Stimulated activated CD4-positive, alpha-beta T cell treated with anti-CD3 and anti-CD28 coated beads, Interleukin-1b, Interleukin-23, amount 100 ng/mL, for 1 hour (primary cell): ENCODE measurements at regions not wholly inside any gene's neighbourhood (a gene's known extent, or its start where the extent isn't known, plus 50 kb on each side); places are given as distances from the start of the nearest gene placed in this dataset.
"Not testable (repeated sequence)": the region's sequence is repeated elsewhere in the genome, so short reads cannot be mapped to it uniquely, and the experiment has no call there.

ENCODE experiments used
- DNase-seq, 2 donors: peaks; one replicate each; pipeline ENCODE4 v3.0.0-alpha.2; 2020; ENCODE audit warnings: low read depth in 2 of 2

DNA sequence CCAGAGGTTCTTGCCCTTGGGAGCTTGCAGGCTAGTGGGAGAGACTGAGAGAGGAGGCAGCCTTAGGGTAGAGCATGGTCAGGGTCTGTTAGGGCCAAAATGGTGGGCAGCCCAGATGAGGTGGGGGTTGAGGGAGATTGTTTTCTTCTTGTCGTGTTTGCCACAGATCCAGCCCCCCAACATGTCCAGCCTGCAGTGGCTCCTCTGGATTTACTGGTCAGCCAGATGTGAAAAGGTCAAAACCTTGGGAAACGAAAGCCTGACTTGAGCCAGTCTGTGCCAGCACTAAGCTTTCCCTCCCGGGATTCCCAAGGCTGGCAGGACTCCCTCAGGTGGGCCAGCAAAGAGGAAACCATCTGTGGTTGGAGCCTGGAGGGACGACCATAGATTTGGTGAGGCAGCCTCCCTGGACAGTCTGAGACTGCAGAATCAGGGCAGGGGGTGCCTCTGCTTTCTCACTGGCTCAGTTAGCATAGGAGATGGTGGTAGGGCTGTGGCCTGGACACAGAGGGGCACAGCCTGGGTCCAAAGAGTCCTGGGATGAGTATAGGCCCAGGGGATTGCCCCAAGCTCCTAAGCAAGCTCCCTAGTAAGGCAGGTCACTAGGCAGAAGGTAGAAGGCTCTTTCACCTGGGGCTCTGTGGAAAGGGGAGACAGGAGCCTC lies 51.2 kb upstream of the PRR23C start:
- DNase-seq: no peak

DNA sequence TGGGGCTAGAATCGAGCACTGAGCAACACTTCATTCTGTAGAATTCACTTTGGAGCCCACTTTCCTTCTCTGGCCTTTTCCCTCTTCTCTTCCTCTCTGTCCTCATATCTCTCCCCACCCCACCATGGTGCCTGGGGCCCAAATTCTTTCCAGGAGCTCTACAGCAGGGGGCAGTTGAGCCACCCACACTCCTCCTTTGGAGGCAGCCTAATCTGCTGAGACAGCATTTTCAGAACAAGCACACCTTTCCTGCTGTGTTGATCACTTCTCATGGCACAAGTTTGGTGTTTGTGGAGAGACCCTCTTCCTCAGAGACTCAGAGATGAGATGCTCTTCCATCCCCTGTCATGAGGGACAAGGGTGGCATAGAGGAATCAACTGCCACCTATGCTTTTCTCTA lies 52.0 kb upstream of the PRR23C start:
- DNase-seq: no peak

DNA sequence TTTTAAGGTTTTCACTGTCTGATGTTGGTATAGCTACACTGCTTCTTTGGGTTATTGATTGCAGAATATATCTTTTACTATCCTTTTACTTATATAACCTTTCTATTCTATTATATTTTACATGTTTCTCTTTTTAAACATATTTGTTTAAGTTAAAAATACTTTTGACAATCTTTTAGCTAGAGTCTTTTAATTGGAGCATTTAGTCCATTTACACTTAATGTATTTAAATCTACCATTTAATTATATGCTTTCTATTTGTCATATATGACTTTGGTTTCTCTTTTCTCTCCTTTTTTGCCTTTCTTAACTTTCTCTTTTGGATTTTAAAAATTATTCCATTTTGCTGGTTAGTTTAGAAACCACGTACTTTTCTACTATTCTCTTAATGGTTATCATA lies 53.7 kb upstream of the PRR23C start:
- no peak for DNase-seq

DNA sequence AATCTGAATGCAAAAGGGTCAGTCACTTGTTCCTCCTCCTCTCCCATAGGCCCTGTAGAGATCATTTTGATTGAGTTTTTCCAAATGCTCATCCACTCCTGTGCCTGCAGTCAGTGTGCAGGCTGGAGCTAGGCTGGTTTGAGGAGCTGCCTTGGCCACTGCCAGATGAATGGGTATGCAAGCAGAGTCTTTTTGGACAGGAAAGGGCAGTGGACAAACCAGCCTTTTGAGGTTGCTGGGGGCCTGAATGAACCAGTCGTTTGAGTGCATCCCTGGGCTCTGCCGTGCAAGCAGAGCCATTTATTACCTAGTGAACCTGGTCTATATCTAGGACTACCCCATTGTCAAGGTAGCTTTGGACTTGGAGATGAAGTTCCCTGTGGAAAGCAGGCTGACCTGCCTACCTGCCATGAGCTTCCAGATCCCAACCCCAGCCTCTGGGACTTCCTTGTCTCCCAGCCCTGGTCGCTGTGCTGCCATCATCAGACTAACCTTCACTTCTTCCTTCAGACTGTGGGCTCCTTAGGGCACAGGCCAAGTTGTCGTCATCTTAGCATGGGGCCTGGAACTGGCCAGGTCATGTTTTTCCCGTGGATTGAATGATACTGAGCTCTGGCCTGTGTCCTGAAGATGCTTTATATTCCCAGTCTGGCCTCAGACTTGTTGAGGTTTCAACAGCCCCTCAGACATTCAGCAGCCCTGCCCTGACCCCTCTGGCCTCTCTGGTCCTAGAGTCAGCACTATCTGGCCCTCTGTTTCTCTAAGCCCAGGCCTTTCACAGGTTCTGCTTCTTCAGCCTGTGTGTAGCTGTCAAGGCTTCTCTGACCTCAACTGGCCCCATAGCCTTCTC lies 55.5 kb upstream of the PRR23C start:
- no peak for DNase-seq

DNA sequence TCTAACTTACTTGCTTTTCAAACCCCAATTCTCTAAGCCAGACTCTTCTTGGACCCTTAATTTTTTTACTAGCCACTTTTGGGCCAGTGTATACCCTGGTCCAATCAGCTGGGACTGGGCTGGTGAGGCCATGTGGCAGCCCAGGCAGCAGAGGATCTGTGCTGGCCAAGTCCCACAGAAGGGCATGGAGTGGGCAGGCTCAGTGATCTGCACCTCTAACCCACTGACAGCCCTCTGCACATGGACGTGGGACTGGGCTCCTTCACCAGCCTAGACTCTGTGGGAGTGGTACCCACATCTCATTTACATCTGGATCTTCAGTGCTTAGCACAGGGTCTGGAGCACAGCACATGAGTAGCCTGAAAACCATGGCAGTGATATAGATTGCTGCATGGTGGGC lies 56.1 kb upstream of the PRR23C start:
- no peak for DNase-seq

DNA sequence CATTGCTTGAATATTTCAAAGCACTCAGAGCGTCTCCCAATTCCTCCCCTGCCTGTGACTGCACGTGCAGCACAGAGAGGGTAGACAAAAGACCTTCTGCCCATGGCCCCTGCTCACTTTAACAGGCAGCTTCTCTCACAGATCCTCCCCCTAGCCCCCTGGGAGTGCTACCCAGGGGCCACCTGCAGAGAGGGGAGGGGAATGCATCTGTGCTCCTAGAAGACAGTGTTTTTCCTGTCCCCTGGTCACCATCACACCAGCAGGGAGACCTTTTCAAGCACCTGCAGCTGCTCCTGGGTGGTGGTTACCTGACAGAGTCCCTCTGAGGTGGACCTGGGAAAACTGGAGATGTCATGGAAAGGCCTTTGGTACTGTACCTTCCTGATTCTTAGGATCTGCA lies 56.7 kb upstream of the PRR23C start:
- no peak for DNase-seq

DNA sequence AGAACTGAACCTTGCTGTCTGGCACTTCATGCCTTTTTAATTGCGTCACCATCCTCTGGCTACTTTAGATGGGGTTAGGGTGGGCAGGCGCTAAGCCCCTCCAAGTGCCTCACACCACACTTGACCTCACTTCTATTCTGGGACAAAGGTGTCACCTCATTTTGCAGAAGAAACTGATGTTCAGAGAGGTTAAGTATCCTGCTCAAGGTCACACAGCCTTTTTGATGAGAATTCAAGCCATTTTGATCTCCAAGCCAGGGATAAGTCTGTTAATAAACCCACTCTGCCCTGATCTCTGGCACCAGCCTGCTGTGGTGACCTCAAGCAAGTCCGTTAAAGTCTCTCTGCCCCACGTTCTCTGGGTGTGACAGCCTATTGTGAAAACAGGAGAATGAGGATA lies 58.8 kb upstream of the PRR23C start:
- no peak for DNase-seq

DNA sequence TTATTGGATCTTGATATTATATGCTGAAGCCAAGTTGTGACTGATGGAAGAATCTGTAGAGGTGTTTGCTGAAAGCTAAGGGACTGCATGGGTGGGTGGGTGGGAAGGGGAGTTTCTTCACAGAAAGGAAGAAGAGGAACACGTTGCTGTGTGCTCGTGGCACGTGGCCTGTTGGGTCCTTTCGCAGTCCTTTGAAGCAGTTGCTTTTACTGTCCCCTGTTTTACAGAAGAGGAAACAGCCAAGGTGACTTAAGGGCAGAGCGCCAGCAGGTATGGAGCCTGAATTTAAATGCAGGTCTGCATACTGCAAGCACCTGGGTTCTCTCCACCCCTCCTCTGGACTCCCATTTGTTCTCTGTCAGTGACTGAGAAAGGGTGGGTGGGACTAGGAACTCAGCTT lies 59.4 kb upstream of the PRR23C start:
- no peak for DNase-seq

DNA sequence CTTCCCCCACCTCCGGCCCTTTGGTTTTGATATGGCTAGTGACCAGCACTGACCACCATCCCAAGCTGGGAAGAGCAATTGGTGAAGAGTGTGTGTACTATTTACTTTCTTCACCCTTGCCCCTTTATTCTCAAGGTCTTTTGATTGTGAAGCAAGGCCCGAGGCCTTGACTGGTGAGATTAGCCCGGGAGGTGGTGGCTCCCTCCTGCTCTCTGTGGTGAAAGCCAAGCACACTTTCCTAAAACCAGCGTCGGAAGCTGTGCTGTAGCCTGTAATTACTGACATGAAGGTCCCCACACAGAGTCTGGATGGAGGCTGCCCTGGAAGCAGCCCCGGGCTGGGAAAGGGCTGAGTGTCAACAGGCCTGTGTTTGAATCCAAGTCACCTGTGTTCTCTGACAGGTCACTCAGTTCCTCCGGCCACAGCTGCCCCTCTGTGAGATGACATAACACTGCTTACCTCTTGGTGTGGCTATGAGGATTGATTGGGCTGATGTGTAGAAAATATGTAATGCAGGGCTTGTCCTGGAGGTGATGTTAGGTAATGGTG lies 60.5 kb upstream of the PRR23C start:
- DNase-seq: no peak

DNA sequence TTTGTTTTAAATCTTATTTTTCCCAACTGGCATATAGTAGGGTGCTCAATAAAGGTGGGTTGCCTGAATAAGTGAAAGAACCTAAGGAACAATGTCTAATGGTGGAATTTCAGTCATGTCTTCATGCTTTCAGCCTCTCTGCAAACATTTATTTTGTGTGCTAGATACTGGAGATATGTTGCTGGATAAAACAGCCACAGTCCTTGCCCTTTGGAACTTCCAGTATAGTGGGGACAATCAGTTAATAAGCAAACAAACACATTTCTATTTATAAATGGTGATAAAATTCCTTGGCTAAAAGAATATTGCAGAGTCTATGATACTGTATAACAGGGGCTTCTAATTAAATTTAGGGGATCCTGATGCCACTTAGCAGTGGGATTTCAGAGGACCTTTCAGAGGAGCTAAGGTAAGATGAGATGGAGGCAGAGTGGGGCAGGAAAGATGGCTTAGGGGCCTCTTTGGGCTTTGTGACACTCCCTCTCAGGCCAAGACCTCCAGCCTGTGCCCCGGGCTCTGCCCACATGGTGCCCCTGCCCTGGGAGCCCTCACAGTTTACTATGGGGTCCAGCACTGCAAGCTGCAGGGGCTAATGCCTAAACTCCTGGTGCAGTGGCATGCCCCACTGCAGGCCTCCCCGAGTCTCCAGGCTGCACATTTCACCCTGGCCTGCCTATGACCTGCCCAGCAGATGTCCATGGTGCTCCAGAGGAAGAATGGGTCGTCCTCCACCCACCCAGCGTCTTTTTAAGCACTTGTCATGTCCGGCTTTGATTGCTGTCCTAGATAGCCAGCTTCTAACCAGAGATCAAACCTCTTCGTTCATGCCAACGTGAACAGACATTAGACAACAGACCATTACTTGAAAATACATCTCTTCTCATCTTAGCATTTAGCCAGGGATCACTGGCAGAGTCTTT lies 61.6 kb upstream of the PRR23C start:
- no peak for DNase-seq

DNA sequence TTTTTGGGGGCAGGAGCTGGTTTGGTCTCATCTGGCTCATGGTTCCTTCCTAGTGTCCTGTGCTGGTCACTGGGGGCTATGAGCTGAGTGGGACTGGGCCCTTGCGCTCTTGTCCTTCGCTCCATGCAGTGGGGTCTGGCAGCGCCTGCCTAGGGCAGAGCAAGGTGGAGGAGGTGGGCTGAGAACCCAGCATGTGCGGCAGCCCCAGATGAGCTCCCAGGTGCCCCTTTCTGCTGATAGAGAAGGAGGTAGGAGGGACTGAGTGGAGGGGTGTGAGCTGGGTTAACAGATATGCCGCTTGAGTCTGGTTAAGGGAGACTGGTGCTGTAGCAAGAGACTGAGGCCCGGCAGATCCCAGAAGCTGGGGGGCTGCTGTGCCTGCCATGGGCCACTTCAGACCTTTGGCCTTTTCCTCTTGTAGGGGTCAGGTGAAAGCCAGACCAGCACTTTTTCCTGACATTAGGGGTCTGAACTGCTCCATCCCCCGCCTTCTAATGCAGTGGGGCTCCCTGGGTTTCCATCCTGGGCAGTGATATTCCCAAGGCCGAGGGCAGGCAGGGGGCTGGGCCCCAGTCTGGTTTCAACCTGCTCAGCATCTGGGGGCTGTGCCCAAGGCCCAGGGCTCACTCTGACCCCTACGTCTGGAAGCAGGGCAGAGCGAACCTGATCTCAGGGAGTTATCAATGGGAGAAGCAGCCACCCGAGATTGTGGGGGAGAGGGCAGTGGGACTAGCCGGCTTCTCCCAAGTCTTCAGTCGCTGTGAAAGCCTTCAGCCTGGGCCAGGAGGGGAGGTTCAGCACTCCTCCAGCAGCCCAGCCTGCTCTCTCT lies 62.9 kb upstream of the PRR23C start:
- no peak for DNase-seq

DNA sequence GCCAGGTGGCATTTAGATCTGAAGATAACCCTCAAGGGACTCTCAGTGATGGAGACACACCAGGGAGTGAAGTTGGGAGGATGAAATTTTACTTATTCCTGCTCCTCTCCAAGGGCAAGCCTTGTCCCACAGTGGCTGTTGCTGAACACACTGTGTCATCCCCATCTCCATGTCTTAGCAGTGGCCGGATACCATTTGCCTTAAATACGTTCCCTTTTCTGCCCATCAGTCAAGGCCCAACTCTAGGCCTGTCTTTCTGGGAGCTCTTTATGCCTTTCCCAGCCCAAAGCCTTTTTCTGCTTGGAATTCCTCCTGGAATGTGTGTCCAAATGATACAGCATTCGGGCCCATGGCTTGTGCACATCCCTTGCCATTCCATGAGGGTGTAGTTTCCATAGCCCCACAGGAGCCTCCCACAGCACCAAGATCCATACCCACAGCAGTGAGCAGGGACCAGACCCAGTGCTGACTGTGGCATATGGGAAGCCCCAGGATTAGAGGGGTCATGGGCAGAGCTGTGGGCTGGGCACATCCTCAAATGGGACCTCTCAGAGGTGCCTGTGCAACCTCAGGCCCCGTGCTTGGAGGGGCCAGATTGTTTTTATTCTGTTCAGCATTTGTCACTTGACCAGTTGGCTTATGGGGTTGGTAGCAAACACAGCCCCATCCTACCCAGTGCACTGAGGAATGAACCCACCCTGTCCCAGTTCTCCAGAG lies 63.7 kb upstream of the PRR23C start:
- DNase-seq: no peak

DNA sequence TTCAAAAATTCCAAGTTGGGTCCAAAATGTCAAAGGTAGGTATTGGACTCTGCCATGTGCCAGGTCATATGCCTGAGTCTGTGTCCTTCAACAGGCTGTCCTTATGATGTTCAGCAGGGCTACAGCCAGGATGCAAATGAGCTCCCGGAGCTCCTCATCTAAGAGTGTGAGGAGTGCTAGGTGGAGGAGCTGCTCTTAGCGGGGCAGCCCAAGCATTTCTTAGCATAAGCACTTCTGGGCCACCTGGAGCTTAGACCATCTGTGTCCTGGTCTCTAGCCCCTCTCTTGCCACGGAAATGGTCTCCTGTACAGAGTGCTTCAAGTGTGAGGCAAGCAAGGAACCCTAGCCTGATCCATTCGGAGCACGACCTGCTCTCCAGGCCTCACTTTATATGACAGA lies 64.6 kb upstream of the PRR23C start:
- DNase-seq: no peak

DNA sequence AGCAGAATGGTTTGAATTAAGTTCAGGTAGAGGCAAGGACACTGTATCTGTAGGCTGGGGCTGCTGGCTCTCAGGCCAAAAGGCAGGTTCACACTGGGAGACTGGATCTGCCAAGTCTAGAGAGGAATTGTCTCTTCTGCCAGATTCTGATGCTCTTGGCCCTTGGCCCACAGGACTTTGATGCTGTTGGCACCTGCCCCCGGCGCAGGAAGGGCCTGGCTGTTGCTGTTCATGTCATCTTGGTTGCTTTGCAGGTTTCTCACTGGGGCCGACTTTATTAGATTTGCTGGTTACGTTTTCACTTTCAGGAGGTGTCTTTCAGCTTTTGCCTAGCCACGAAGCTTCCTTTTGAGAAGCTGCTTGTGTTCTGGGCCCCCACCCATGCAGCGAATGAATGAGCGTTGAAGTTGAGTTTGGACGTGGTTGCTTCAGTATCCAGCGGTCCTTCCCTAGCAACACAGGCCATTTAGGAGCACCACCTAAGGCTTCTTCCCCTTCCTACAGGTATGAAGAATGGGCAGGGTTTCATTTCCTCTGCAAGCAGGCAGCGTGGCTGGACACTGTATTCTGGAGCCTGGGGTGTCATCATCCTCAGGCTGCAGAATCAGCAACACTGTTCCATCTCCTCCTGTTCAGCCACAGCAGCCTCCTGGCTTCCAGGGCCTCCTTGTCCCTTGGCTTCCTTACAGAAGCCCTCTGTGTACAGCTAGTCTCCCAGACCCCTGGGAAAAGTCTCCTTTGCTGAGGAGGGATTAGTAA lies 65.6 kb upstream of the PRR23C start:
- DNase-seq: no peak

DNA sequence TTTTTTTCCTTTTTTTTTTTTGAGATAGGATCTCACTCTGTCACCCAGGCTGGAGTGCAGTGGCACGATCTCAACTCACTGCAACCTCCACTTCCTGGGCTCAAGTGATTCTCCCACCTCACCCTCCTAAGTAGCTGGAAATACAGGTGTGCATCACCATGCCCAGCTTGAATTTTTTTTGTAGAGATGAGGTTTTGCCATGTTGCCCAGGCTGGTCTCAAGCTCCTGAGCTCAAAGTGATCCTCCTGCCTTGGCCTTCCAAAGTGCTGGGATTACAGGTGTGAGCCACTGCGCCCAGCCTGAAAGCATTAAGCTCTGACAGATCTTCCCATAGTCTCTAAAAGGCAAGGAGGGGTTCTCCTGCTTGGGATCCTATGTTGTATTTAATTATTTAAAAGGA lies 66.2 kb upstream of the PRR23C start:
- DNase-seq: not testable (repeated sequence)

DNA sequence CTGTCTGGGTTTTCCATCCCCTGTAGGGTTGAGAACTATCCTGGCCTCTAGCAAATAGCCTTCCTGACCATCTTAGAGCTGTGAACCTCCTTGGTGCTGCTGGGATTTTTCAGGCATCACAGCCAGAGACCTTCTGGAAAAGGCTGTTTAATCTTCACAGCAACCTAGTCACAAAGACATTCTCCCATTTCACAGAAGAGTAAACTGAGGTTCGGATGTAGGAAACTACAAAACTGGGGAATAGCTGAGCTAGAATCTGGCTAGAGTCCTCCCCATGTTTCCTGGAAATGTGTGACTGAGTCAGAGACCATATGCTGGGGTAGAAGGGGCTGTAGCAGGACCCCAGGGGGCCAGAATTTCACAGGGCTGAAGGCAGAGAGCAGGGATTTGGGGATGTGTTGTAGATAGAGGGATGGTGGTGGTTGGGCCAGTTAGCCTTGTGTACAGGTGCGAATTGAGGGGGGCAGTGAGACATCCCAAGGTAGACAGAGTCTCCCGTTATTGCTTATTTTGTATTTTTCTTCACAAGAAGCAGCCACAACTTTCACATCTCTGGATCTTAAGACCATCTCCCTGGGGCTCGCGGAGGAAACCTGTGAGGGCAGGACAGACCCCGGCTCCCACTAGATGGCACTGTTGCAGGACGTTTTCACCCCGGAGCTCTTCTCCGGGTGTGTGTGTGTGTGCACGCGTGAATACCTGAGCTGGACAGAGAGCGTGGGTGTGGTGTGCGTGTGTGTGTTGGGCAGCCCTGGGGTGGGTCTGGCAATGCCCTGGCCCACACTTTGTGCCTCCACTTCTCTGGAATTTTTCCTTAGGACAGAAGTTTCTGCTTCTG lies 66.9 kb upstream of the PRR23C start:
- DNase-seq: peak in 1 of 2 donors; percentile 29

DNA sequence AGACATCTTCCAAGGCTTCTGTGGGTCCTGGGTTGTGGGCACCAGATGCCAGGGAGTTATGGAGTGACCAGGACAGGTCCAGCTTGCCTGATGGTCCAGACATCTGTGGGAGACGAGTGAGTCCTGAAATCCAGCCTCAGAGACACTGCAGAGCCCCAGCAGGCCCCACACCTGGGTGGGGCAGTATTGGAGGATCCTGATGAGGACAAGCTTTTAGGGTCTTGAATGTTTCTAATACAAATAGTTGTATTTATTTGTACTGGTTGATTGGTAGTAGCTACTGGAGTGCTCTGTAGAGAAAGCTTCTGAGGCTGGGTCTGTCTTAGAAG lies 67.5 kb upstream of the PRR23C start:
- DNase-seq: no peak

DNA sequence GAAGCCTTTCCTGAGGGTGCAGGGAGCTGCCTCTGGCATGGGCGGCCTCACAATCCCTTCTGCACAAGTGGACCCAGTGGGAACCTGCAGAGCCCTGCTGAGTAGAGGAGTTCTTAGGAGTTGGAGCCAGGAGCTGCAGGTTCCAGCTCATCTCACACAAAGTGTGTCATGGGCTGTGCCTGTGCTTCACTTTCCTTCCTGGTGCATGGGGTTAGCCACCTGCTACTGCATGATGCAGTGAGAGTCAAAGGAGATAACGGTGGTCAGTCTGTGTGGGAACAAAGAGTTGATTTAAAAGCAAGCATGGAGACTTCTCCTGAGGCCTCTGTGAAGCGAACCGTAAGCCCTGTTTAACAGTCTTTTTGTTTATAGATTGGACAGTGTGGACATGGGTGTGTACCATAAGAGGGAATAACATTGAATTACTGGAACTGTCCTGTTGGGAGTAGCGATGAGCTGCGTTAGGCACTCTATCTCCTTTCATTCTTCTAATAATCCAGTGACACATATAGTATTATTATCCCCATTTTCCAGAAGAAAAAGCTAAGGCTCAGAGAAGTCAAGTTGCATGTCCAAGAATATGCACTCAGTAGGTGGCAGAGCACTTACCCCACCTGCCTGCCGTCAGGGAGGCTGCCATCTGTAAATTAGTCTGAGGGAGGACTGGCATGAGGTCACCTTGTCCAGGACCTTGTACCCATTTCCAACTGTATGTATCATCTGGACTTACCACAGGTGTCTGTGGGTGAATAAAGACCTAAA lies 68.7 kb upstream of the PRR23C start:
- no peak for DNase-seq
